ENCODE measurements at regions not wholly inside any gene's neighbourhood (a gene's known extent, or its start where the extent isn't known, plus 50 kb on each side); places are given as distances from the start of the nearest gene placed in this dataset.

- TF ChIP-seq EZH2 (IDR thresholded peaks at IDR 0.05; ENCODE audit: borderline replicate concordance, insufficient read depth, low read length, poor library complexity, severe bottlenecking) (no peak), RAD21 (conservative IDR thresholded peaks at IDR 0.05) (no peak), TAF1 (IDR thresholded peaks at IDR 0.05; ENCODE audit: low read depth) (no peak), EP300 (conservative IDR thresholded peaks at IDR 0.05; ENCODE audit: poor library complexity, severe bottlenecking) (no peak), CTCF (IDR thresholded peaks at IDR 0.05; ENCODE audit: poor library complexity, severe bottlenecking) (no peak), REST (IDR thresholded peaks at IDR 0.05; ENCODE audit: borderline replicate concordance) (no peak), POLR2AphosphoS5 (IDR thresholded peaks at IDR 0.05) (no peak), MXI1 (conservative IDR thresholded peaks at IDR 0.05; ENCODE audit: poor library complexity, severe bottlenecking) (no peak), SMC3 (conservative IDR thresholded peaks at IDR 0.05; ENCODE audit: poor library complexity) (no peak)
- Histone ChIP-seq H3K27me3 (ENCODE audit: insufficient read depth, low read depth, low read length) (no peaks in the 10 kb centered on the region), H2AFZ (ENCODE audit: low read depth, low read length) (no peak overlapping the region), H3K79me2 (replicated peaks; ENCODE audit: insufficient read depth, low read length) (no peaks in the 10 kb centered on the region), H3K27ac (ENCODE audit: low read length) (no peak overlapping the region), H3K9ac (ENCODE audit: low read length) (no peak overlapping the region), H3K36me3 (ENCODE audit: insufficient read depth, low read length) (no peaks in the 10 kb centered on the region), H3K9me2 (ENCODE audit: insufficient read depth, low read length) (no peaks in the 10 kb centered on the region), H3K9me3 (ENCODE audit: low read length) (no peaks in the 10 kb centered on the region), H3K4me2 (ENCODE audit: low read length) (no peak overlapping the region), H3K4me3 (ENCODE audit: low read length) (no peak overlapping the region), H4K20me1 (ENCODE audit: insufficient read depth) (no peaks in the 10 kb centered on the region), H3F3A (ENCODE audit: insufficient read depth, low read length, poor library complexity, severe bottlenecking) (no peaks in the 10 kb centered on the region)
Observed at GRCh38 chr13:71055047-71055446, 812.0 kb downstream of the DACH1 start.

- H3F3A ChIP-seq (ENCODE audit: insufficient read depth, low read length, poor library complexity, severe bottlenecking), result no peaks in the 10 kb centered on the region
- no peaks in the 10 kb centered on the region for H4K20me1 ChIP-seq (ENCODE audit: insufficient read depth)
- no peaks in the 10 kb centered on the region for H3K27me3 ChIP-seq (ENCODE audit: insufficient read depth, low read depth, low read length)
- H3K4me3 ChIP-seq (ENCODE audit: low read length), result no peak overlapping the region
- H3K9me2 ChIP-seq (ENCODE audit: insufficient read depth, low read length), result no peaks in the 10 kb centered on the region
- H3K4me2 ChIP-seq (ENCODE audit: low read length), result no peak overlapping the region
- no peak overlapping the region for H3K27ac ChIP-seq (ENCODE audit: low read length)
- no peak overlapping the region for H3K9ac ChIP-seq (ENCODE audit: low read length)
- no peak for TF ChIP-seq POLR2AphosphoS5 (IDR thresholded peaks at IDR 0.05)
- H3K79me2 ChIP-seq (replicated peaks; ENCODE audit: insufficient read depth, low read length), result no peaks in the 10 kb centered on the region
- H3K9me3 ChIP-seq (ENCODE audit: low read length), result no peaks in the 10 kb centered on the region
- H3K36me3 ChIP-seq (ENCODE audit: insufficient read depth, low read length), result no peaks in the 10 kb centered on the region
- H2AFZ ChIP-seq (ENCODE audit: low read depth, low read length), result no peak overlapping the region
Observed at GRCh38 chr13:71054358-71054757, 812.6 kb downstream of the DACH1 start.

- Histone ChIP-seq H3K9ac (ENCODE audit: low read length) (no peak overlapping the region), H3K4me3 (ENCODE audit: low read length) (no peak overlapping the region), H3K27me3 (ENCODE audit: insufficient read depth, low read depth, low read length) (no peaks in the 10 kb centered on the region), H3F3A (ENCODE audit: insufficient read depth, low read length, poor library complexity, severe bottlenecking) (no peaks in the 10 kb centered on the region), H3K36me3 (ENCODE audit: insufficient read depth, low read length) (no peaks in the 10 kb centered on the region), H3K79me2 (replicated peaks; ENCODE audit: insufficient read depth, low read length) (no peaks in the 10 kb centered on the region), H2AFZ (ENCODE audit: low read depth, low read length) (no peak overlapping the region), H3K9me3 (ENCODE audit: low read length) (no peaks in the 10 kb centered on the region), H3K27ac (ENCODE audit: low read length) (no peak overlapping the region), H3K4me2 (ENCODE audit: low read length) (no peak overlapping the region), H3K9me2 (ENCODE audit: insufficient read depth, low read length) (no peaks in the 10 kb centered on the region), H4K20me1 (ENCODE audit: insufficient read depth) (no peaks in the 10 kb centered on the region)
- TF ChIP-seq EZH2 (IDR thresholded peaks at IDR 0.05; ENCODE audit: borderline replicate concordance, insufficient read depth, low read length, poor library complexity, severe bottlenecking) (no peak), SMC3 (conservative IDR thresholded peaks at IDR 0.05; ENCODE audit: poor library complexity) (no peak)
Observed at GRCh38 chr13:71051573-71051972, 815.4 kb downstream of the DACH1 start.

Data from neural cell (in vitro differentiated cells).